ENCODE measurements at regions not wholly inside any gene's neighbourhood (a gene's known extent, or its start where the extent isn't known, plus 50 kb on each side); places are given as distances from the start of the nearest gene placed in this dataset.
"Not testable (repeated sequence)": the region's sequence is repeated elsewhere in the genome, so short reads cannot be mapped to it uniquely, and the experiment has no call there.

GRCh38 chr2:116776556-116776955 is 1037.9 kb upstream of the DDX18 start:
- no peak for DNase-seq

GRCh38 chr2:116787848-116788247 is 1026.6 kb upstream of the DDX18 start:
- DNase-seq = no peak

GRCh38 chr2:116802671-116803070 is 1011.8 kb upstream of the DDX18 start:
- DNase-seq = no peak

DNA sequence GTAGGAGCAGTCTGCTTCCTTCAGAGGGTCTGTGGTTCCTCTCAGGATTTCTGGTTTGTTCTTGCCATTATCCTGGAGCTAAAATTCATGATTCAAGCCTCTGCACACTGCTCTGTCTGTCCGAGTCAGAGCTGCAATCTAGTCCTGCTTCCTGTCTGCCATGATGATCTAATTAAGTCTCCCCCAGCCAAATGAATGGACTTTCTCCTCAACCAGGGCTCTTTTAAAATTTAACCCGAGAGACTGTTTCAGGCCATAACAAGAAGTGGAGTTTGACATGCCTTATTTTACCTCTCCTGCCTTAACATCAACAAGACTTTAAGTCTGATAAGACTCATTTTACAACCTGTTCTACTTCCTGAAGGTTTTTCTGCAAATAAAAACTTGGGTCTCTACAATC is 1009.6 kb upstream of the DDX18 start:
- DNase-seq = no peak

DNA sequence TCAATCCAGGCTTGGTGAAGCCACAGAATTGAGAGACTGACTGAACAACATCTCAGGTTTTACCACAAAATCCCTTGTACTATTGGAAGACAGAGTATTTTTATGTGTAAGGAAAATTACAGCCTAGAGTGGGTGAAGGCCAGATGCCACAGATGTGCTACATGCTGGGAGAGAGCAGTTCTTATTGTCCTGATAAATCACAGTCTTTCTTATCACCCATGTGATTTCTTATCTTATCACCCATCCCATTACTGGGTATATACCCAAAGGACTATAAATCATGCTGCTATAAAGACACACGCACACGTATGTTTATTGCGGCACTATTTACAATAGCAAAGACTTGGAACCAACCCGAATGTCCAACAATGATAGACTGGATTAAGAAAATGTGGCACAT is 1008.0 kb upstream of the DDX18 start:
- DNase-seq = not testable (repeated sequence)

- DNase-seq = no peak
Measured at GRCh38 chr2:116809109-116809508, 1005.4 kb upstream of the DDX18 start.

GRCh38 chr2:116810071-116810470 is 1004.4 kb upstream of the DDX18 start:
- DNase-seq = no peak

GRCh38 chr2:116810645-116811044 is 1003.8 kb upstream of the DDX18 start:
- no peak for DNase-seq

DNA sequence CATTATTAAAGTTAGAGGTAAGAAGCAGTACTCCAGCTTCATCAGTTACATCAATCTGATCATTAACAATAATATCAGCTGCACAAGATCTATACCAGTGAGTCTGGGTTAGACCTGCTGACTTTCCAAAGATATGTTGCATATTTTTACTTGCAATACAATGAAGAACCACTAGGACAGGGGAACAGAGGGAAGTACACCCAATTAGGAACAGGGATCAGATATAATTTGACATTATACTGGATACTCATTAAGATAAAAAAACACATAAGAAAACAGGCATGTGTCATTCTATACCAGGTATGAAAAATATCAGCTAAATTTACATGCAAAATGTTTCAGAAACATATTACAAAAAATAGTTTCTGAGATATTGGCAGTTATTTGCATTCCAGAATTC is 995.1 kb upstream of the DDX18 start:
- DNase-seq = no peak

DNA sequence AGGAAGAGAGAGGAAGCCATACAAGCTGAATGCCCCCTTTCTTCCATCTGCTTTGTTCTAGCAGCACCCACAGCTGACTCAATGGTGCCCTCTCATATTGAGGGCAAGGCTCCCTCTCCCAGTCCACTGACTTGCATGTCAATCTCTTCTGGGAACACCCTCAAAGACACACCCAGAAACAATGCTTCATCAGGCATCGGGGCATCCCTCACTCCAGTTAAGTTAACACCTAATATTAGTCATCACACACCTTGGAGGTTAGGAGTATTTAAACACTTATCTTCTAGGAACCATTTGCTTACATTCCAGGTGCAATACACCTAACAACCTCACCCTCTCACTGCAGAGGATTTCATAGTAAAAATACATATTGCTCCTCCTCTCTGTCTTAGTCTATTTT is 993.5 kb upstream of the DDX18 start:
- DNase-seq = no peak

- not testable (repeated sequence) for DNase-seq
Measured at GRCh38 chr2:116829543-116829942, 984.9 kb upstream of the DDX18 start.

DNA sequence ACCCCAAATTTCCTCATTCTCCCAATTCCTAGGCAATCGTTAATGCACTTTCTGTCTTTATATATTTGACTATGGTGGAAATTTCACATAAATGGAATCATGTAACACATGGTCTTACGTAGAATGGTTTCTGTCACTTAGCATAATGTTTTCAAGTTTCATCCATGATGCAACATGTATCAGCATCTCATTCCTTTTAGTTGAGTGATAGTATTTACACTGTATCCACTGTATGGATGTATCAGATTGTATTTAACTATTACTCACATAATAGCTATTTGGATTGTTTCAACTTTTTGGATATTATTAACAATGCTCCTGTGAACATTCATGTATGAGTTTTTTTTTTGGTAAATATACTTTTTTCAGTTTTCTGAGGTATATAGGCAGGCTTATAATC is 982.3 kb upstream of the DDX18 start:
- no peak for DNase-seq

DNA sequence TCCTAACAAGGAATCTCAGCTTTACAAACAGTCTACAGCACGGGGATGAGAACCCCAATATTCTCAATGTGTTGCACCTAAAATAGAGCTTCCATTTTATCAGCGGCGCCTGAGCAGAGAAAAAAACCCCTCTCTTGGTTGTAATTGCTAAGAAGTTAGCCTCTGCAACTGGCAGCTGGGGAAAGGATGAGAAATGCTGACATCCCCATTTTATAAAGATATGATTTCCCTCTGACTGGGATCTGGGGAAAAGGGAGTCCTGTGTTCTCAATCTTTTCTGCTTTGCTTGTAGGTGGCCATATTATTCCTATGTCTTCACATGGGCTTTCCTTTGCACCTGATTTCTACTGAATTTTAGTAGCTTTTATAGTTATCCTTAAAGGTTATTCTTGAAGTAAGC is 981.4 kb upstream of the DDX18 start:
- DNase-seq = no peak

GRCh38 chr2:116842164-116842563 is 972.3 kb upstream of the DDX18 start:
- DNase-seq = no peak

DNA sequence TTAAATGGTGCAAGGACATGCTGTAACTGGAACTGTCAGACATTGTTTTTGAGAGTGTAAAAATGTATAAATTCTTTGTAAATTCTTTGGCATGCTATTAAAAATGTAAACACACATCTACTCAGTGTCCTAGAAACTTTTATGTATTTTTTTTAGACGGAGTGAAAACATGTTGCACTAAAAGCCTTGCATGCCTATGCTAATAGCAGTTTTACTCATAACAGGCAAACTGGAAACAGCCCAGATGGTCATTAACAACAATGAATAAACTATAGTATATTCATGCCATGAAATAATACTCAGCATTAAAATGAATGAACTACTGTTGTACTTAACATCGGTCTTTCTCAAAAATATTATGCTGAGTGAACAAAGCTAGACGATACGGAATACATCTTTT is 954.8 kb upstream of the DDX18 start:
- no peak for DNase-seq

DNA sequence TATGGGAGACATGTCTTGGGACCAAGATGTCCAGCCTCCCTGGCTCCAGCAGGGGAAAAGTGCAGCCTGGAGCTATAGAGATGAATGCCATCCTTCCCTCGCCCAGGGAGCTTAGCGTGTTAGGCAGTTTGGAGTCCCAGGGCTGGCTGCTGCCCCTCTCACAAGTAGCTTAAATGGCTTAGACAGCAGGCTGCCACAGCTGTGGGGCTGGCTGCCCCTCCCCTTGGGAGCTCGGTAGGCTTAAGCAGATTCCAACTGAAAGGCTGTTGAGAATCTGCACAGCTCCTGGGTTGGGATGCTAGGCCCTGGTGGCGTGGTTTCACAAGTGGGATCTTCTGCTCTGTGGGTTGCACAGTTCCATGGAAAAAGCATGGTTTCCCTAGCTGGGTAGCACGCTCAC is 940.5 kb upstream of the DDX18 start:
- no peak for DNase-seq

GRCh38 chr2:116877274-116877673 is 937.2 kb upstream of the DDX18 start:
- DNase-seq = no peak

DNA sequence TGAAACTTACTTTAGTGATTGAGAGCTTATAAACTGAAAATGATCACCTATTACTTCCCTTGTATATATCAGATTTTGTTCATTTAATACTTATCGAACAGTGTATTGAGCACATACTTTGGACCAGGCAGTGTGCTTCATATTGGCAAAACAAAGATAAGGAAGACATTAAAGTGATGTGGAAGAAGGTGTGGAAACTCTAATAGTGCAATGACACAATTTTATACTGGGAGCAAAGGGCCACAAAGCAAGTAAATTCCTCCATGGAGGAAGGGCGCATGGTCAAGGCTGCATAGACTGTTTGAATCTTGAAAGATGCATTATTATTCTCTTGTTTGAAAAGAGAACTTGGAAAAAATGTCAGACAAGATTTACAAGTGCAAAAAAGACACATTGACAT is 936.5 kb upstream of the DDX18 start:
- DNase-seq = no peak

DNA sequence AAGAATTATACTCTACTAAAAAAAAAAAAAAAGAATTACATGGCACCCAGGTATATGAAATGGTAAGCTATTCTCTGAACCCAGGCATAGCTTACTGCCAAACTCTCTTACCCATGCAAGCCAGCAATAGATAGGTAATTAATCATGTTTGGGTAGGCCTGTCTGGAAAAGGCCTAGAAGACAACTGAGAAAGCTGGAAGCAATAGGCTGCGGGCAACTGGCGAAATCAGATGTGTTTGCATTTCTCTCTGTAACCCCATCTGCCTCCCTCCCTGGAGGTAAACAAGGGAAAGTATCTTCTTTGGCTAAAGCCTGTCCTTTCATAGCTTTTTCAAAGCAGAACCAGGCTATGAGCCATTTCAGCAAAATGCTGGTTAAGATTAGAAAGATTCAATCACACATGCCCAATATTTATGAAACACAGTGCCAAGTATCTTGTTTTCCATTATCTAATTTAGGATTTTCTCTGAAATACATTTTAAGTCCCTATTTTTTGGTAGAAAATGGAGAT is 934.8 kb upstream of the DDX18 start:
- peak; percentile 51 for DNase-seq

GRCh38 chr2:116891191-116891590 is 923.3 kb upstream of the DDX18 start:
- DNase-seq = no peak

DNA sequence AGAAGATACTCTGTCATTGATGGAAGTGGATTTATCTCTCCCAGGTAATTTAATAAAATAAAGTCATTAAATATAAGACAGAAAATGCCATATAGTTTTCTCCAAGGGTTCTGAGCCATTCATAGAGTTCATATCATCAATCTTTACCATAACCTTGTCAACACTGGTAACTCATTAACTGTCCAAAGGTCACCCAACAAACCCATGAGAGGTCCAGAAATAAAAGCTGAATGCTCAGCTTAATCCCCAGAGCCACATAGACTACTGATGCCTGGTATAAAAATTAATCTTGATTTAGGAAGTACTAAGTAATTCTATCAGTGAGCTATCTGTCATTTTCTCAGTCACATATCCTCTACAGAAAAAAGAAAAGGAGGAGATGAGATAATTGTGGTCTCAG is 903.0 kb upstream of the DDX18 start:
- no peak for DNase-seq

GRCh38 chr2:116915673-116916072 is 898.8 kb upstream of the DDX18 start:
- no peak for DNase-seq

- no peak for DNase-seq
Measured at GRCh38 chr2:116917196-116917595, 897.3 kb upstream of the DDX18 start.

DNA sequence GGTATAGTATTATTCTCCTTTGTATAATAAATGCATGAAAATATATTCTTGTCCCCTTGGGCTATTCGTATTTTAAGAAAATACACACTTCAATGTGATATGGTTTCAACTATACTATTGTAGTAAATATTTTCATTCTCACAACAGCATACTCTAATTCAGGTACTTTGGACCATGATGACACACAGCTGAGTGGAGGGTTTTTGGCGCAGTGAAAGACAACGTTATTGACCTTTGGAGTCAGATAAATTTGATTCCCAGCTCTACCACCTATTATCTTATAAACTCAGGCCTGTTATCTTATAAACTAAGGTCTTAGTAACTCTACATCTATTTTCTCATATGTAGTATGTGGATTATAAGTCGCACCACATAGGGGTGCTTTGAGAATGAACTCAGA is 895.9 kb upstream of the DDX18 start:
- DNase-seq = no peak

GRCh38 chr2:116922414-116922813 is 892.1 kb upstream of the DDX18 start:
- DNase-seq = no peak

- no peak for DNase-seq
Measured at GRCh38 chr2:116924509-116924908, 890.0 kb upstream of the DDX18 start.
